NCI-H774 (cell line): ENCODE measurements at regions not wholly inside any gene's neighbourhood (a gene's known extent, or its start where the extent isn't known, plus 50 kb on each side); places are given as distances from the start of the nearest gene placed in this dataset.
"Not testable (repeated sequence)": the region's sequence is repeated elsewhere in the genome, so short reads cannot be mapped to it uniquely, and the experiment has no call there.

Source experiments
- DNase-seq: peaks from one replicate; lab custom pipeline; 2025; lab: John Stamatoyannopoulos, UW

GRCh38 chr4:59712470-59712869 lies 1487.7 kb upstream of the ADGRL3 start:
- no peak for DNase-seq

- DNase-seq: not testable (repeated sequence)
These were observed 1475.8 kb upstream of the ADGRL3 start for GRCh38 chr4:59724286-59724685.

GRCh38 chr4:59727745-59728144 lies 1472.4 kb upstream of the ADGRL3 start:
- no peak for DNase-seq

- no peak for DNase-seq
These were observed 1471.6 kb upstream of the ADGRL3 start for GRCh38 chr4:59728496-59728895.

GRCh38 chr4:59729321-59729720 lies 1470.8 kb upstream of the ADGRL3 start:
- DNase-seq: no peak

GRCh38 chr4:59748433-59748832 lies 1451.7 kb upstream of the ADGRL3 start:
- DNase-seq: no peak

- no peak for DNase-seq
These were observed 1440.9 kb upstream of the ADGRL3 start for GRCh38 chr4:59759082-59759825.

GRCh38 chr4:59762344-59762743 lies 1437.8 kb upstream of the ADGRL3 start:
- no peak for DNase-seq

GRCh38 chr4:59770601-59771264 lies 1429.4 kb upstream of the ADGRL3 start:
- DNase-seq: no peak

GRCh38 chr4:59772641-59773139 lies 1427.4 kb upstream of the ADGRL3 start:
- no peak for DNase-seq

- DNase-seq: not testable (repeated sequence)
These were observed 1419.9 kb upstream of the ADGRL3 start for GRCh38 chr4:59780271-59780670.

GRCh38 chr4:59805176-59805575 lies 1395.0 kb upstream of the ADGRL3 start:
- DNase-seq: no peak

GRCh38 chr4:59814402-59815010 lies 1385.6 kb upstream of the ADGRL3 start:
- no peak for DNase-seq

GRCh38 chr4:59818656-59819055 lies 1381.5 kb upstream of the ADGRL3 start:
- peak; percentile 26 for DNase-seq

GRCh38 chr4:59823311-59823710 lies 1376.8 kb upstream of the ADGRL3 start:
- no peak for DNase-seq

GRCh38 chr4:59825104-59825503 lies 1375.0 kb upstream of the ADGRL3 start:
- no peak for DNase-seq

- DNase-seq: no peak
These were observed 1368.4 kb upstream of the ADGRL3 start for GRCh38 chr4:59831746-59832145.

GRCh38 chr4:59834943-59835342 lies 1365.2 kb upstream of the ADGRL3 start:
- DNase-seq: no peak

GRCh38 chr4:59837751-59838150 lies 1362.4 kb upstream of the ADGRL3 start:
- DNase-seq: no peak

GRCh38 chr4:59838236-59838635 lies 1361.9 kb upstream of the ADGRL3 start:
- no peak for DNase-seq

GRCh38 chr4:59841698-59842097 lies 1358.4 kb upstream of the ADGRL3 start:
- no peak for DNase-seq

- no peak for DNase-seq
These were observed 1351.7 kb upstream of the ADGRL3 start for GRCh38 chr4:59848457-59848856.
